Fibroblast of the conjunctiva (primary cell): ENCODE measurements at regions not wholly inside any gene's neighbourhood (a gene's known extent, or its start where the extent isn't known, plus 50 kb on each side); places are given as distances from the start of the nearest gene placed in this dataset.

Source experiments
- DNase-seq: peaks from one replicate; pipeline ENCODE4 v3.0.0-alpha.2; 2010; ENCODE audit warnings: low read depth

- DNase-seq: no peak
Observed at GRCh38 chr13:67440236-67440975, 210.3 kb upstream of the PCDH9 start.

- no peak for DNase-seq
Observed at GRCh38 chr13:67439365-67439764, 209.2 kb upstream of the PCDH9 start.

DNA sequence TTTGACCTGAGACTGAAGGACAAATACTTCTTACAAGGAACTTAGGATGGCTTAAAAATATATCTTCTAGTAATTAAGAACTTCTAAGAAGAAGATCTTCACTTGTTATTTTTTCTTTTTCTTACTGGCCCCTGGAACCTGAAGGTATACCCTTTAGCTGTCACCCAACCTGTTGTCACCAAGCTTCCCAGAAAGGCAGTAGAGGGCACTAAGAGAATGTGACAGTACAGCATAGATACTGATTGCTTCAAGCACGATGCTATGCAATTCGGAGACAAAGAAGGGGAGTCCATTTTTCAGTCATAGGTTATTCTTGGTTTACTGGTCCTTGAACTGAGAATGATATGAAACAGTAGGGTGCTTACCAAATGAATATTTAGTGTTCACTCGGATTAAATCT lies 208.3 kb upstream of the PCDH9 start:
- no peak for DNase-seq

DNA sequence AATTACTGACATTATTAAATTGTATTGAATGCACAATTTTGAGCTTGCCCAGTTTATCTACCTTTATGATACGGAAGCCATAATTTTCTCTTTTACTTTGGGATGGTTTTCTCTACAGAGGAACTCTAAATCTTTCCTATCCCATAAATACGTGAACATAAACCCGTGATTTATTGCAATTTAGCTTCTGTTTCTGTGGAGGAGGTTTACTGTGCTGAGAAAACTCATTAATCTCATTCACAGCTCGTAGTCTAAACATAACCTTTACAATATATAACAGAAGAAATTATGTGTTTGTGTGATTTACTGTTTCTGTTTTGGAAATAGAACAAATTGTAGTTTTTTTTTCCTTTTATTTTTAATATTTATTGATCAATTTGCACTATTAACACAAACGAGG lies 207.1 kb upstream of the PCDH9 start:
- no peak for DNase-seq

GRCh38 chr13:67421475-67421874 lies 191.3 kb upstream of the PCDH9 start:
- DNase-seq: no peak

DNA sequence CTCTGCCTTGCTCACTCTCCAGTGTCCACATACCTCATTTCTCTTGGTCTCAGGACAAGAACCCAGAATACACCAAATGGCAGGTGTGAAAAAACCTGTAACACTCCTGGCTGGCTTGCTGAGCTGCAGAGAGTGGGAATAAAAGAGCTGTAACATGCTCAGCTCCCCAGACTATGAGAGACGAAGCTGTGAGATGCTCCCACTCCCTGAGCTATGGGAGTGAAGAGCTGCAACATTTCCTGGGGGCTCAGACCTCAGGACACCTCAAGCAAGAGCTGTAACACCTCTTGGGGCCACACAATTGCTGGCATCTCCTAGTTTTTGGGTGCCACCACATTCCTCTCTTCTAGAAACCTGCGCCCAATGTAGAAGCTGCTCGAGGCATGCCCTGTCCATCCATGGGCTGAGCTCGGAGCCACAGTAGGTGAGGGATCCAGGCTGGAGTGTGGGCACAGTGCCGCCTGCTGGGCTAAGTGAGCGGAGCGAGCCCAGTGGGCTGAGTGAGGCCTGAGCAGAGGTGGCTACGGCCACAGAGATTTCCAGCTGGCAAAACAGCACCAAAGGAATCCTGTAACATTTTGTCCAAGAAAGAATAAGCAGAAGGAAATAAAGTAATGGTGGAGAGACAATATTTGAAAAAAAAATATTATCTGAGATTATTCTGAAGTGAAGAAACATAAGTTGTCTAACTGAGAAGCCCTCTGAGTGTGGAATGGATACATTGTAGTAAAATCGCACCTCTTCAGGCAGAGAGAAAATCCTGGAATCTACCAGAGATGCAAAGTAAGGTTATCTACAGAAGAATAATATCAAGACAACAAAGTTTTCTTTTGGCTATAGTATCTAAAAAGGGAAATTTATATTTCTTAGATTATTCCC lies 186.2 kb upstream of the PCDH9 start:
- DNase-seq: peak; percentile 16

GRCh38 chr13:67410645-67411044 lies 180.5 kb upstream of the PCDH9 start:
- no peak for DNase-seq

GRCh38 chr13:67408798-67409197 lies 178.7 kb upstream of the PCDH9 start:
- DNase-seq: peak; percentile 71

GRCh38 chr13:67402546-67402945 lies 172.4 kb upstream of the PCDH9 start:
- DNase-seq: no peak

GRCh38 chr13:67395577-67395976 lies 165.4 kb upstream of the PCDH9 start:
- no peak for DNase-seq

DNA sequence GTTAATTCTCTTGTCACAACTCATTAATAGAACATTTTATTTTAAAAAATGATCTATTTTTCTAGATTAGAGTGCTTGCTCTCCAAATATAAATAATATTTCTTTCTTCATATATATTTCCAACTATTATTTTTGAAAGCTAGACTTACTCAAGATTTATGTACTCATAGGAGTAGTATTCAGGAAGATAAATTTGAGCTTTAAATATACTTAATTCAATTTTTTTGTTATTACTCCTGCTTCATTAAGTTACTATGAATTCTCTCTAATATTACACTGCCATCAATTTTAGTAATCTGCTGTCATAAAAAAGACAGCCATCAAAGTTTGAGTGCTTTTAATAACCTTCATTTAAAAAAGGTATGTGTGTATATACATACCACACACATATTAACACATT lies 161.9 kb upstream of the PCDH9 start:
- DNase-seq: no peak

DNA sequence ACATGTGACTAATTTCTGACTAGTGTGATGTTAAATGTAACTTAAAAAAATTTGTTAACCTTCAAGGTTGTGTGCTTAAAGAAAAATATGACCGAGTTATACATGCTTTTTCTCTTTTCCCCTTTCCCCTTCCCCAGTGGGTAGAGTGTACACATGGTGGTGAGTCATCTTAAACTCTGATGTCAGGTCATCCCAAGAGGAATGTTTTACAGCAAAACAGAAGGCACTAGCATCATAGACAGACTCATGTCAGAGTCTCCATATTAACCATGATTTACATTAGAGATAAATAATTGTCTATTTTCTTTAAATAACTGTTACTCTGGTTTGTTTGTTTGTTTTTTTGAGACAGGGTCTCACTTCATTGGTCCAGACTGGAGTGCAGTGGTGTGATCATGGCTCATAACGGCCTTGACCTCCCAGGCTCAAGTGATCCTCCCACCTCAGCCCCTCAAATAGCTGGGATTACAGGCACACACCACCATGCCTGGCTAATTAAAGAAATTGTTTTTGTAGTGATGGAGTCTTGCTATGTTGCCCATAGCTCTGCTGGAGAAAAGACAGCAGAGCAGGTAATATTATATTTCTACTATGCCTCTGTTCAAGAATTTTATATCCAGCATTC lies 160.4 kb upstream of the PCDH9 start:
- DNase-seq: peak; percentile 47

GRCh38 chr13:67389171-67389570 lies 159.0 kb upstream of the PCDH9 start:
- no peak for DNase-seq

- DNase-seq: peak; percentile 42
Observed at GRCh38 chr13:67383109-67383757, 153.1 kb upstream of the PCDH9 start.

GRCh38 chr13:67377919-67378318 lies 147.8 kb upstream of the PCDH9 start:
- DNase-seq: no peak

- DNase-seq: no peak
Observed at GRCh38 chr13:67374391-67374790, 144.3 kb upstream of the PCDH9 start.

DNA sequence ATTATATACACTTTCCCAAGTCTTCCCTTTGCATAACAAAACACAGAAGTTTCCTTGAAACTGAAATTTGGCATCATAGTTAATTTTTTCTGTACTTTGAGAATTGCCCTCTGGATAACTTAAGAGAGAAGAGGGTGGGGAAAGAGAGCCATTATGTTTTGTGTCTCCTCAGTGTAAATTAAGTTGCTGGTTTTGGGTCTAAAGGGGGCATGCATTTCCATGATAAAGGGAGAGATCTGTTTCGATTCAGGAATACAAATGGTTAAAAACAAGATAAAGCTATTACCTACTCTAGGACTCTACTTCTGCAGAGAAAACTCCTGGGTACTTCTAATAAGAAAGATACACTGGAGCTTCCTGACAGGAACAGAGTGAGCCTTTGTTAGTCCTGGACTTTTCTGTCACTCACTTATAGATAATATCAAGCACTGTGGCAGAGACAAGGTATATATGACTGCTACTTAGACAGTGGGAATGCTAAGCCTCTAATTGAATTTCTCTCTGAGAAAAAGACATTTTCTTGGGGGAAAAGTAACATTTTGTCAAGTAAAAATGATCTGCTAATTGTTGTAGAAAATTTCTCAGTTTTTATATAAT lies 142.8 kb upstream of the PCDH9 start:
- DNase-seq: no peak

DNA sequence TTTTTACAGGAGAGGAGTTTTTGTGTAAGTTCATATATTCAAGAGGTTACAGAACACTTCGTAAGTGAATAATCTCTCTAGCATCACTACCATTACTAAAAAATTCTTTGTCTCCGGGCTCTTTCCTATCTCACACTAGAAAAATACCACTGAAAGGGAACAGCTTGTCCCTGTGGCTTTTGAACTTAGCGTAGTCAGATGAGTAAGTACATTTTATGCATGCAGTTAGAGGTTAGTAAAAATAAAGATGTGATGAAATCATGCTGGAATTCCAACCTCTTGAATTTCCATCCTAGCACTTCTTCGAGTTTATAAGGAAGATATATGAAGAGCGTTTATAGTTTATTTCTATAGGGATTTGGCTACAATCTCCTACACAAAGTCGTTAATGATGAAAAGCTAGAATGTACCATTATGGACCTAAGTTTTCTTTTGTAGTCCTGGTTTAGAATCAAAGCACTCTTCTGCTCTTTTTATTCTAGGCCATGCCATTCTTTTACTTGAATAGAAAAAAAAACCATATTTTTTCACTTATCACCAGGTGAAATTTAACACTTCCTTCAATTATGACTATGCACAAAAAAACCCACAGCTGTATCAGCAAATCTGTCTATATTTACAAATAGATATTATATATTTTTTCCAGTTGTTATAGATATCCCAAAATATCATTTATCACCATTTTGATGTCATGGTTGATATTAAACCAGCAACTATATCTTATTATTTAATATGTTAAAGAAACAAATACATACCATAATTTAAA lies 139.9 kb upstream of the PCDH9 start:
- DNase-seq: peak; percentile 92

- DNase-seq: no peak
Observed at GRCh38 chr13:67367399-67367798, 137.3 kb upstream of the PCDH9 start.

- DNase-seq: no peak
Observed at GRCh38 chr13:67366533-67366932, 136.4 kb upstream of the PCDH9 start.

- DNase-seq: no peak
Observed at GRCh38 chr13:67355812-67356476, 125.8 kb upstream of the PCDH9 start.
